Tibial artery (tissue), 4 donors: ENCODE measurements at regions not wholly inside any gene's neighbourhood (a gene's known extent, or its start where the extent isn't known, plus 50 kb on each side); places are given as distances from the start of the nearest gene placed in this dataset.

ENCODE experiments used
- DNase-seq, 2 donors: peaks; one replicate each; pipeline ENCODE4 v3.0.0-alpha.2; 2019
- H3K27ac ChIP-seq, 2 donors: fragments of 200-600 bp; sonication (generic) in 1 of 2; 1 replicate in 1 of 2; 2 replicates in 1 of 2; pipeline ENCODE4 v1.5.1; 2018 to 2019; ENCODE audit warnings: mild to moderate bottlenecking in 1 of 2
- H3K27me3 ChIP-seq, 2 donors: fragments of 200-600 bp; sonication (generic) in 1 of 2; one replicate each; pipeline versions ENCODE4 v1.5.1 to v1.6.0; 2016 to 2019
- H3K36me3 ChIP-seq, 3 donors: fragments of 200-600 bp; sonication (generic) in 2 of 3; one replicate each; pipeline ENCODE4 v1.5.1; 2016 to 2019; ENCODE audit warnings: mild to moderate bottlenecking in 2 of 3
- H3K4me1 ChIP-seq, 4 donors: fragments of 200-600 bp; sonication (generic) in 2 of 4; 1 replicate in 3 of 4; 2 replicates in 1 of 4; pipeline ENCODE4 v1.5.1; 2016 to 2019
- H3K4me3 ChIP-seq, 2 donors: fragments of 200-600 bp; sonication (generic) in 1 of 2; 1 replicate in 1 of 2; 2 replicates in 1 of 2; pipeline ENCODE4 v1.5.1; 2018 to 2019; ENCODE audit warnings: mild to moderate bottlenecking in 2 of 2
- H3K9me3 ChIP-seq, 3 donors: fragments of 200-600 bp; sonication (generic) in 1 of 3; one replicate each; pipeline ENCODE4 v1.5.1; 2016 to 2019
- intact Hi-C: fragments of 100-400 bp; cut with DNase I; formaldehyde crosslinking; loops from one replicate; pipeline ENCODE4 v1.15.0; 2023; ENCODE audit warnings: low total_unique reads
- TF ChIP-seq, protein P1 (sequence below), 2 experiments: fragments of 200-600 bp in 1 of 2; fragments of 450-650 bp in 1 of 2; IDR thresholded peaks; one replicate each; pipeline ENCODE4 v1.5.1; 2017 to 2019; ENCODE audit warnings: antibody characterized with exemption in 2 of 2, mild to moderate bottlenecking in 1 of 2, moderate library complexity in 1 of 2

DNA sequence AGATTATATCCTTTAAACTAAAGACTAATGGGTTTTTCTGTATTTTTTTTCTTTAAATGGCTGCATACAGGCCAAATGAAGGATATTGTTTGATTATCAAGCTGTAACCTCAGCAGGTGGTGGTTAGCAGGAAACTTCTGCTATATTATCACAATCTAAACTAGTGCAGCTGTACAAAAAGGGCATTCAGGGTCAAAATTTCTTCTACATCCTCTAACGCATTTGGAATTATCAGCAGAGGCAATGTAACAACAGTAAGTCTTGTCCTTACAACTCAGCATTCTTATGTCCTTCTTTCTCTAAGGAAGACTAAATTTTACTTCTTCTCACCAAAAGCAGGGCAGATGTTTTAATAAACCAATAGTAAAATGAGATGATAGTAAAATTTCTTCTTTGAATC, 135.8 kb upstream of the FN1 start:
- intact Hi-C loops, result no loop called here
- Histone ChIP-seq H3K27ac (no peak overlapping the region), H3K27me3 (no peaks in the 10 kb centered on the region), H3K4me3 (no peak overlapping the region), H3K4me1 (no peaks in the 10 kb centered on the region), H3K9me3 (no peaks in the 10 kb centered on the region), H3K36me3 (no peaks in the 10 kb centered on the region)
- DNase-seq, result no peak
- TF ChIP-seq, protein P1, sequence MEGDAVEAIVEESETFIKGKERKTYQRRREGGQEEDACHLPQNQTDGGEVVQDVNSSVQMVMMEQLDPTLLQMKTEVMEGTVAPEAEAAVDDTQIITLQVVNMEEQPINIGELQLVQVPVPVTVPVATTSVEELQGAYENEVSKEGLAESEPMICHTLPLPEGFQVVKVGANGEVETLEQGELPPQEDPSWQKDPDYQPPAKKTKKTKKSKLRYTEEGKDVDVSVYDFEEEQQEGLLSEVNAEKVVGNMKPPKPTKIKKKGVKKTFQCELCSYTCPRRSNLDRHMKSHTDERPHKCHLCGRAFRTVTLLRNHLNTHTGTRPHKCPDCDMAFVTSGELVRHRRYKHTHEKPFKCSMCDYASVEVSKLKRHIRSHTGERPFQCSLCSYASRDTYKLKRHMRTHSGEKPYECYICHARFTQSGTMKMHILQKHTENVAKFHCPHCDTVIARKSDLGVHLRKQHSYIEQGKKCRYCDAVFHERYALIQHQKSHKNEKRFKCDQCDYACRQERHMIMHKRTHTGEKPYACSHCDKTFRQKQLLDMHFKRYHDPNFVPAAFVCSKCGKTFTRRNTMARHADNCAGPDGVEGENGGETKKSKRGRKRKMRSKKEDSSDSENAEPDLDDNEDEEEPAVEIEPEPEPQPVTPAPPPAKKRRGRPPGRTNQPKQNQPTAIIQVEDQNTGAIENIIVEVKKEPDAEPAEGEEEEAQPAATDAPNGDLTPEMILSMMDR (IDR thresholded peaks at IDR 0.05), result no peak

DNA sequence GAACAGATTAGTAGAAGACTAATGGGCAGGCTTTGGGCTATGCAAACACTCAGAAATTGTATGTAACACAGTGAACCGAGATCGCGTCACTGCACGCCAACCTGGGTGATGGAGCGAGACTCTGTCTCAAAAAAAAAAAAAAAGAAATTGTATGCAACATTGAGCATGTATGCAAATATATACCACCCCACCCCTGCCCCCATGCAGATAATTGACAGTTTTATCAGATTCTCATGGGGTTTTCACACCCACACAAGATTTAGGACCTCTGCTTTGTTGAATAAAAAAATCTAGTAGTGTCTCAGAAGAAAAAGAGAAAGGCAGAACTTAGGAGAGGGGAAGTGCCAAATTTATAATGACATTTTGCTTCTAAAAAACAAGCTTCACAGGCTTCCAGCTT, 131.6 kb upstream of the FN1 start:
- no peaks in the 10 kb centered on the region for H3K4me1 ChIP-seq
- H3K4me3 ChIP-seq, result no peak overlapping the region
- no peaks in the 10 kb centered on the region for H3K27me3 ChIP-seq
- no peak overlapping the region for H3K27ac ChIP-seq
- no peaks in the 10 kb centered on the region for H3K36me3 ChIP-seq
- intact Hi-C loops, result no loop called here
- DNase-seq, result no peak
- TF ChIP-seq, protein P1 (IDR thresholded peaks at IDR 0.05), result no peak
- no peaks in the 10 kb centered on the region for H3K9me3 ChIP-seq

DNA sequence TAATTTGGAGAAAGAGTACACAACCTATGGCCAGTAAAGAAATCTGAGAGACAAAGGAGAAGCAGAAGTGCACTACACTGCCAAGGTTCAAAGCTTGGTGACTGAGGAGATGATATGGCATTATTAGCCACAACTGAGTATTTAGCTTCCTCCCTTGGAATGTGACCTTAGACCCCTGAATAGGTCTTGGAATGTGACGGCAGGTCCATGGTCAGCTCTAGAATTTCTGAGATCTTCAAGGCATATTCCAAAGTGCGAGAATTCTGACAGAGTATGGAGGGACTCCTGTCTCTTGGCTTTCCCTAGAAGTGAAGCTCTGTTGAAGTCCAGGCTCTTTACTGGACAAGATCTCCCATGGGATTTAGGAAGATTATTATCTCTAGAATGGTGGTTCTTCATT, 130.0 kb upstream of the FN1 start:
- intact Hi-C loops, result no loop called here
- H3K9me3 ChIP-seq, result no peaks in the 10 kb centered on the region
- no peaks in the 10 kb centered on the region for H3K4me1 ChIP-seq
- H3K4me3 ChIP-seq, result no peak overlapping the region
- no peak for DNase-seq
- no peaks in the 10 kb centered on the region for H3K36me3 ChIP-seq
- TF ChIP-seq, protein P1 (IDR thresholded peaks at IDR 0.05), result no peak
- no peak overlapping the region for H3K27ac ChIP-seq
- H3K27me3 ChIP-seq, result no peaks in the 10 kb centered on the region

DNA sequence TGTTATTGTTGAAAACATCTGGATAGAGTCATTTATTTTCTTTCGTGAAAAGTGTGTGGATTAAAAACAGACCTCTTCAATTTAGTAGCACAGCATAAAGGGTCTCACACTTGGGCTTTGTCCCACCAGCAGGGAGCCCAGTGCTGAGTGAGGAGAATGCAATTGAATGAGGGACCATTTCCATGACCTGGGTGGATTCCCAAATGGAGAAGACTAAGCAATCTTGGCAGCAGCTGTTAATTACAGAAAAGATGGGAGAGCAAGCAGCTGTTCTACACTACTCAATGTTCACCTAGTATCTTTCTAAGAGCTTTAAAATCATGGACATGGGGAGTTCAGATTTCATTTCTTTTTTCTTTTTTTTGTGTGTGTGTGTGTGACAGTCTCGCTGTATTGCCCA, 121.8 kb upstream of the FN1 start:
- intact Hi-C loops, result no loop called here

DNA sequence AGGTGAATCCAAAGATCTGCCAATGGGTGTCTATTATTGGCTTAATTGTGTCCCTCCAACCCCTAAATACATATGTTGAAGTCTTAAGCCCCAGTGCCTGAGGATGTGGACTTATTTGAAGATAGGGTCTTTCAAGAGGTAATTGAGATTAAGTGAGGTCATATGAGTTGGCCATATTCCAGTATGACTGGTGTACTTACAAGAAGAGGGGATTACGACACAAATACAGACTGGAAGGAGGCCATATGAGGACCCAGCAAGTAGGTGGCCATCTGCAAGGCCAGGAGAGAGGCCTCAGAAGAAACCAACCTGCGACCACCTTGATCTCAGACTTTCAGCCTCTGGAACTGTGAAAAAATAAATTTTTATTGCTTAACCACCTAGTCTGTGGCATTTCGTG, 121.1 kb upstream of the FN1 start:
- no peak for DNase-seq
- Histone ChIP-seq H3K4me3 (no peak overlapping the region), H3K27me3 (no peaks in the 10 kb centered on the region), H3K9me3 (no peaks in the 10 kb centered on the region), H3K4me1 (no peaks in the 10 kb centered on the region), H3K27ac (no peak overlapping the region), H3K36me3 (no peaks in the 10 kb centered on the region)
- intact Hi-C loops, result no loop called here
- TF ChIP-seq, protein P1 (IDR thresholded peaks at IDR 0.05), result no peak

More for the DNA sequence above, 121.8 kb upstream of the FN1 start:
- no peaks in the 10 kb centered on the region for H3K4me1 ChIP-seq
- DNase-seq, result no peak
- H3K27ac ChIP-seq, result no peak overlapping the region
- TF ChIP-seq, protein P1 (IDR thresholded peaks at IDR 0.05), result no peak
- no peaks in the 10 kb centered on the region for H3K27me3 ChIP-seq
- no peaks in the 10 kb centered on the region for H3K36me3 ChIP-seq
- no peak overlapping the region for H3K4me3 ChIP-seq
- no peaks in the 10 kb centered on the region for H3K9me3 ChIP-seq
